ENCODE measurements at regions not wholly inside any gene's neighbourhood (a gene's known extent, or its start where the extent isn't known, plus 50 kb on each side); places are given as distances from the start of the nearest gene placed in this dataset.

- ATAC-seq, result no peak
- peaks cover 0 to 3% of the 10 kb centered on the region in 2 donors for H3K9me3 ChIP-seq
- intact Hi-C loops (cut with DNase I), result no loop called here
- H3K36me3 ChIP-seq, result no peaks in the 10 kb centered on the region
- no peaks in the 10 kb centered on the region for H3K27me3 ChIP-seq
- no peak for DNase-seq
- no peak overlapping the region for H3K4me3 ChIP-seq
- TF ChIP-seq CTCF (IDR thresholded peaks at IDR 0.05), result no peak
- H3K4me1 ChIP-seq, result peaks cover 5% of the 10 kb centered on the region in 2 donors
- no peak overlapping the region for H3K27ac ChIP-seq
These were observed 55.3 kb upstream of the LY86 start for GRCh38 chr6:6533176-6533575.

- Histone ChIP-seq H3K9me3 (peaks cover 0 to 3% of the 10 kb centered on the region in 2 donors), H3K27me3 (no peaks in the 10 kb centered on the region), H3K36me3 (no peaks in the 10 kb centered on the region), H3K4me1 (peaks cover 5% of the 10 kb centered on the region in 2 donors), H3K4me3 (no peak overlapping the region), H3K27ac (no peak overlapping the region)
- DNase-seq, result no peak
- no peak for ATAC-seq
- intact Hi-C loops (cut with DNase I), result no loop called here
- TF ChIP-seq CTCF (IDR thresholded peaks at IDR 0.05), result no peak
These were observed 54.1 kb upstream of the LY86 start for GRCh38 chr6:6534399-6534798.

GRCh38 chr6:6537488-6538260 lies 50.8 kb upstream of the LY86 start:
- Histone ChIP-seq H3K4me1 (peaks cover 5% of the 10 kb centered on the region in 2 donors), H3K27ac (no peak overlapping the region), H3K36me3 (no peaks in the 10 kb centered on the region), H3K9me3 (no peaks in the 10 kb centered on the region), H3K4me3 (no peak overlapping the region), H3K27me3 (peaks cover 0 to 16% of the 10 kb centered on the region in 2 donors)
- intact Hi-C loops (cut with DNase I), result no loop called here
- ATAC-seq (no peak), DNase-seq (no peak)
- no peak for TF ChIP-seq CTCF (IDR thresholded peaks at IDR 0.05)

GRCh38 chr6:6538261-6538660 lies 50.3 kb upstream of the LY86 start:
- H3K4me1 ChIP-seq, result peaks cover 5% of the 10 kb centered on the region in 2 donors
- intact Hi-C loops (cut with DNase I), result no loop called here
- DNase-seq, result no peak
- TF ChIP-seq CTCF (IDR thresholded peaks at IDR 0.05), result no peak
- H3K9me3 ChIP-seq, result no peaks in the 10 kb centered on the region
- H3K27ac ChIP-seq, result no peak overlapping the region
- no peak for ATAC-seq
- H3K27me3 ChIP-seq, result peaks cover 0 to 22% of the 10 kb centered on the region in 2 donors
- no peak overlapping the region for H3K4me3 ChIP-seq
- H3K36me3 ChIP-seq, result no peaks in the 10 kb centered on the region
